ENCODE measurements at regions not wholly inside any gene's neighbourhood (a gene's known extent, or its start where the extent isn't known, plus 50 kb on each side); places are given as distances from the start of the nearest gene placed in this dataset.
"Not testable (repeated sequence)": the region's sequence is repeated elsewhere in the genome, so short reads cannot be mapped to it uniquely, and the experiment has no call there.

DNA sequence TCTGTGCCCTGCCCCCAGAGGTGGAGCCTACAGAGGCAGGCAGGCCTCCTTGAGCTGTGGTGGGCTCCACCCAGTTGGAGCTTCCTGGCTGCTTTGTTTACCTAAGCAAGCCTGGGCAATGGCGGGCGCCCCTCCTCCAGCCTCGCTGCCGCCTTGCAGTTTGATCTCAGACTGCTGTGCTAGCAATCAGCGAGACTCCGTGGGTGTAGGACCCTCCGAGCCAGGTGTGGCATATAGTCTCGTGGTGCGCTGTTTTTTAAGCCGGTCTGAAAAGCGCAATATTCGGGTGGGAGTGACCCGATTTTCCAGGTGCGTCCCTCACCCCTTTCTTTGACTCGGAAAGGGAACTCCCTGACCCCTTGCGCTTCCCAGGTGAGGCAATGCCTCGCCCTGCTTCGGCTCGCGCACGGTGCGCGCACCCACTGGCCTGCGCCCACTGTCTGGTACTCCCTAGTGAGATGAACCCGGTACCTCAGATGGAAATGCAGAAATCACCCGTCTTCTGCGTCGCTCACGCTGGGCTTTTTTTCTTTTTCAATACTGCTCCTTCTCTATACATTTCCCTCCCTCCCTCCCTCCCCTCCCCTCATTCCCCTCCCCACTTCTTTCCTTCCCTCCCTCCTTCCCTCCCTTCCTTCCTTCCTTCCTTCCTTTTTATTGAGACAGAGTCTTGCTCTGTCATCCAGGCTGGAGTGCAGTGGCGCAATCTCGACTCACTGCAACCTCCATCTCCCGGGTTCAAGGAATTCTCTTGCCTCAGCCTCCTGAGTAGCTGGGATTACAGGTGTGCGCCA, 197.1 kb upstream of the TBL1XR1 start:
- DNase-seq (ENCODE audit: low read depth, low spot score), result not testable (repeated sequence)

DNA sequence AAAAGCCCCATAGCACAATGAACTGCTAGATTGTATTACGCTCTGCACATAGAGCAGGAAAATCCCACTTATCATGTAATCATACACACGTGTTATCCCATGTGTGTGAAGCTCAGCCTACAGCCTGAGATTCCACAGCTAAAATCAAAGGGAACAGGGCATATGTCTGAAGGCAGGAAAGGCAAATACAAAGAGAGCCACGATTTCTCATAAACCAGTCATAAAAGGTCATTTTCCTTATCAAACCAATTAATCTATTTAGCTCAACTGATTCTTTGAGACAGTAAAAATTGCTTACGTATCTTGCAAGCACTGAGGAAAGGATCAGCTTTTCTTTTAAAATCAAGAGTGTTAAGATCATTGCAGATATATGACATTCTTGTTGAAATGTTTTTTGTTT, 199.5 kb upstream of the TBL1XR1 start:
- no peak for DNase-seq (ENCODE audit: low read depth, low spot score)

DNA sequence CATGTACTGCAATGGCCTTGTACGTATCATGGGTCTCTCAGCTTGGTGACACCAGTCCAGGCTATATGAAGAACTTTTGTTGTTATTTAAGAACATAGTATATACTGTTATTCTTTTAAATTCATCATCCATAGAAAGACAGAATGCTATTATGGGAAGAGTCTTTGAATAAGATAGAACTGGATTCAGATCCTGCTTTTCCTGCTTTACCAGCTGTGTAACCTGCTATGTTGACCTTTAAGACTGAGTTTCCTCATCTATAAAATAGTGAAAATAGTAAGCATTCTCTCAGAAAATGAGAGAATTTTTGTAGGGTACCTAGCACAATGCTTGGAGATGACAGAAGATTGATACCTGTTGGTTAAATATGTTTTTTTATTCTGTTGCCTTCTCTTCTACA, 204.1 kb upstream of the TBL1XR1 start:
- DNase-seq (ENCODE audit: low read depth, low spot score), result no peak

DNA sequence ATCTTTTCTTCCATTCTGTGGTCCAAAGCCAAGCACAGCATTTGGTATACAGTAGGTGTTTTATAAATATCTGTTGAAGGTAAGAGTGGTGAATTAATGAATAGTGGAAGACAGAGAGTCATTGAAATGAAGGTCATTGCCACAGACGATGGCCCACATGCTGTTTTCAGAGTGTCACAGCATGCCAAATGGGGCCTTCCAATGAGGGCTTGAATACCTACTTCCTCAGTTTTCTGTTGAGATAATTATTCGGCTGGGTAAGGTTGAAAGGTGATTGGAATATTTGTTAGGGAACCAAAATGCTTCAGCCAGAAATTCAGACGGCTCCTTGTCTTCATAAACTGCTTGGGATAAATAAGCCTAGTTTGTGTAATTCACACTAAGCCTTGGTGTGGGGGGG, 205.3 kb upstream of the TBL1XR1 start:
- DNase-seq (ENCODE audit: low read depth, low spot score), result no peak

DNA sequence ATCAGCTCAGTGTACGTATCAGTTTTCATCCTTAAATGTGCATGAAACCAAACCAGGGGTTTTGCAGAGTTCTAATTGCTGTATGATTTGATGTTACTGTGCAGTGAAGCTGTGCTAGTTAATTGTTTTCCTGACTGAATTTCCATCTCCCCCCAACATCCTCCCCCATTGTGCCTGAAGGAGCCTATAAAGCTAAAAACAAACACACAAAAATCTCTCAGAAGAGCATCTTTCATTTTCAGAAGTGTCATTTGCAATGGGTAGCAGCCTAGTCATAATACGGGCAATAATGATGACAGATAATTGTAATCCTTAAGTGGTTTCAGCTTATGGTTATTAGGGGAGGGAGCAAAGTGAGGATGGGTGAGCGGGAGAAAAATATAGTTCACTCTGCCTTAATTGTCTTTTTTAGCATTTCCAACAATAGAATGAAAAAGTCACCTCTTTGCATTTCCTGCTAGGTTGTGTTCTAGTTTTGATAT, 207.9 kb upstream of the TBL1XR1 start:
- DNase-seq (ENCODE audit: low read depth, low spot score), result no peak

DNA sequence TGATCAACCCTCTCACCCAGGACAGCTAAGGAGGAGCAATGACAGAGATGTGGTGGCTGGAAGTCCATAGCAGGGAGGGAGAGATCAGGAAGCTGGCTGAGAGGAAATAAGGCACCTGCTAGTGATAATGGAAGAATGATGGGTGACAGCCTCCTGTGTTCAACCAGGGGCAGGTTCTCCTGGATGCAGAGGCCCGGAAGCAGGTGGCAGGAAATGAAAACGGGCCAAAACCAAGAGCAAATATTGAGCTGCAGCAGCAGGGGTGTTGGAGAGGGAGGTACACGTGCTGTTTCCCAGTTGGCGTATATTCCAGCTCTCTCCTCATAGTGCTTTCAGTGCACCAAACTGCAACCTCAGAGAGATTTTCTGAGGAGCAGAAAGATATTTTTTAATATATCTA, 213.4 kb upstream of the TBL1XR1 start:
- no peak for DNase-seq (ENCODE audit: low read depth, low spot score)

DNA sequence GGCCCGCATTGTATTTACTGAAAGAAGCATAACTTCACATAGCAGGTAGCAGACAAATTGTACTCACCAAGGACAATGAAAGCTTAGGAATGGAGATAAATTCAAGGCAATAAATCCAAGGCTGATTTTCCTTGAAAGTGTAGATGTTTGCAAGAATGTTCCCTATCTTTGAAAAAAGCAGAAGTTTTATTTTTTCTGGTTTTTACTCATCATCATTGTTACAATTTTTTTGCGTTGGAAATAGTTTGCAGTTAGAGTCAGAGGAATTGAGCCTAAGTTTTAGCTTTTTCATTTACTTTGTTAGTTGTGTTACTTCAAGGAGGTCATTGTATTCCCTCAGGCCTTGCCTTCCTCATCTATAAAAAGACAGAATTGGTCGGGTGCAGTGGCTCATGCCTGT, 213.9 kb upstream of the TBL1XR1 start:
- DNase-seq (ENCODE audit: low read depth, low spot score), result no peak

DNA sequence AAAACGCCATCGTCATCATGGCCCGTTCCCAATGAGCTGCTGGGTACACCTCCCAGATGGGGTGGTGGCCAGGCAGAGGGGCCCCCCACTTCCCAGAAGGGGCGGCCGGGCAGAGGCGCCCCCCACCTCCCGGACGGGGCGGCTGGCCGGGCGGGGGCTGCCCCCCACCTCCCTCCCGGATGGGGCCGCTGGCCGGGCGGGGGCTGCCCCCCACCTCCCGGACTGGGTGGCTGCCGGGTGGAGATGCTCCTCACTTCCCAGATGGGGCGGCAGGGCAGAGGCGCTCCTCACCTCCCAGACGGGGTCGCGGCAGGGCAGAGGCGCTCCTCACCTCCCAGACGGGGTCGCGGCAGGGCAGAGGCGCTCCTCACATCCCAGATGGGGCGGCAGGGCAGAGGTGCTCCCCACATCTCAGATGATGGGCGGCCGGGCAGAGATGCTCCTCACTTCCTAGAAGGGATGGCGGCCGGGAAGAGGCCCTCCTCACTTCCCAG, 215.4 kb upstream of the TBL1XR1 start:
- not testable (repeated sequence) for DNase-seq (ENCODE audit: low read depth, low spot score)

DNA sequence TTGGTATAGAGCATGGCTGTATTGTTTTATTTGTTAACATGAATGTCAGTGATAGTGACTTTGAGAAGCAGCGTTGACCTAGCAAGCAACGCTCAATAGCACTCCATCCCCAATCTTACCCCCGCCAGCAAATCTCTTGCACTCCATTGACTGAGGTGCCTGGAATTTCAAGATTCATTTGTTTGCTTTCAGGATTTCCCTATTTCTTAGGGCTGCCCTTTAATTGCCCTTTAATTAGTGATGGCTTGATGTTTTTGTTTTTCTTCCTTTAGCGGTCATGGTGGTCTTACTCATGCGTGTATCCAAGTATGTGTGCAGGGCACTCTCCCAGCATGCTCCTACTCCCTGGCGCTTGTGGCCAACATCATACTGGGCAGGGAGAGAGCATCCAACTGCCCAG, 216.8 kb upstream of the TBL1XR1 start:
- DNase-seq (ENCODE audit: low read depth, low spot score), result no peak

DNA sequence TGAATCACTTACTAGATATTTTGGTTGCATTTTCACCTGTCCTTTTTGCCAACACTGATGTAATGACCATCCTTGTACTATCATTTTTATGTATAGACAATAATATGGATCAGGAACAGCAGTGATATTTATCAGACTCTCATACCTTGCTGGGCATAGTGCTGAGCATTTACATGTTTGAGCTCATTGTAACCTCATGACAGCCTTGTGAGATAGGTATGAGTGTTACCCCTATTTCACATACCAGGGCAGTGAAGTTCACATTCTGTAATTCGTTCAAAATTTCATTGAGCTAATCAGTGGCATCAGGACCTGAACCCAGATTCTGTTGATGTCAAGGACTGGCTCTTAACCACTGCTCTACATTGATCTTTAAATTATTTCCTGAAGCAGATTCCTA, 221.5 kb upstream of the TBL1XR1 start:
- DNase-seq (ENCODE audit: low read depth, low spot score), result no peak

DNA sequence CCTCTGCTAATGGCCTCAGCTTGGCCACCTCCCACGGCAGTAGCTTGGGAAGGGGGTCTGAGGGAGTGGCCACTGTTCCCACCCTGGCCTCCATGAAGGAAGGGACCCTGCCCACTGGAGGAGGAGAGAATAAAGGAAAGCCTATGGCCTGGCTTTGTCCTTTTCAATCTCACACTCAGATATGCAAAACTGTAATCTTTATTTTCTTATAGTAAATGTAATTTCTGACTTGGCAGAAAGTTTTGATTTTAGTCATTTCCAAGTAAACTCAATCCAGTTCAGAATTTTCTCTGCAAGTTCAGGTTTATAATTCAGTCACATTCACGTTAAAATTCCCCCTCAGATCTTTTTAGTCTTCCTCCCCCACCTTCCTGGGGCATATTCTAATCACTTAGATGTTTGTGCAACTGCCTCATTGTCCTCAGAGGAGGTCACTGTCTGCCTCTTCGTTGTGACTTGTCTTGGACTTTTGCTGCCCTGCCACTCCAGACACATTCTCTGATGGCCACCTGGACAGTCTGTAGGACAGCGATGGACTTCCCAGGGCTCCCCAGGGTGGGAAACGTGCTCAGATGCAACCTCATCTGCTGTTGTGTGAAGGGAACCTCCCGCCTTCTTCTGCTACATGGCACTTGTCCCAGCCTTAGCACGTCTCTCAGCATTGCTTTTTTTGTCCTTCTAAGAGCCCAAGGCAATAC, 222.8 kb upstream of the TBL1XR1 start:
- DNase-seq (ENCODE audit: low read depth, low spot score), result no peak

DNA sequence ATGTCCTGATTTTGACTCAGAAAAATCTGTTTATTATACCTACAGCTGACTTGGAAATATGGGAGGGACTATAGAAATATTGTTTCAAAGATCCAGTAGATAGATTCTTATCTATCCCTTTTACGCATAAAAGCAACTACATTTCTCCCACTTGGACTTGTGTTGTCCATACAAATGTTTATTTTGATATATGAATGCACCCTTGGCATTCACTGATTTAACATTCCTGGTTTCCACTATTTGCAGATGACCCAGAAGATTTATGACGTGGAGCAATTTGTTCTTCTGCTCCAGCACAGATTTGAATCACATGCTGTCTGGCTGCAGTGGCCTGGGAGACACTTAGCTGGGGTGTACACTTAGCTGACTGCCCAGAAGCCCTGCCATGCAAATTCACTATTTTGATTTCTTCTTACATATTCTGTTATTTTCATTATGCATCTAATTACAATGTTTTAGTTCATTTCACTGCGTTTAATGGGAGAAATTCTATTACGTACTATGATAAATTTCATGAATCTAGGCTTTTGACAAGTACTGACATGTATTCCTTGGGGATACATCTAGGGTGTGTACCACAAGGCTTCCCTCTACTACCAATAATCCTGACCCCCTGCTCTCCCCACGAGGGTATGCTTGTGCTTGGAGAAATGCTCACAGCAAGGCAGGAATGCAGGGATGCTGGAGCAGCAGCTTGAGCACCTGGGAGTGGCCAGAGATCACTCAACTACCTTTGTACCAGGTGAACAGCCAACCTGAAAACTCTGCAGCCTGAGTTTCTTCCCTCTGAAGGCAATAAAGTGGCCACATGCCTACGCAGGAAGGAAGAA, 223.6 kb upstream of the TBL1XR1 start:
- no peak for DNase-seq (ENCODE audit: low read depth, low spot score)

DNA sequence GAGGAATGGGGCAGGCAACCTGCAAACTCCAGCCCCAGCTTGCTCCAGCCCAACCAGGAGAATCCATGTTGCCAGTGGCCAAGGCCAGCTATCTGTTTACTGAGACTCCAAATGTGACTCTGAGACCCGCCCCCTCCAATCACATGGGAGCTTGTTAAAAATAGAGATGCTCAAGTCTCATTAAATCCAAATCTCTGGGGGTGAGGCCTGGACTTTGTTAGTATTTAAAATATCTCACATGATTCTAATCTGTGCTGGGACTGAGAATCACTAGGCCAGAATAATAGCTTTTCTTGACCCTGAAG, 224.2 kb upstream of the TBL1XR1 start:
- DNase-seq (ENCODE audit: low read depth, low spot score), result no peak

DNA sequence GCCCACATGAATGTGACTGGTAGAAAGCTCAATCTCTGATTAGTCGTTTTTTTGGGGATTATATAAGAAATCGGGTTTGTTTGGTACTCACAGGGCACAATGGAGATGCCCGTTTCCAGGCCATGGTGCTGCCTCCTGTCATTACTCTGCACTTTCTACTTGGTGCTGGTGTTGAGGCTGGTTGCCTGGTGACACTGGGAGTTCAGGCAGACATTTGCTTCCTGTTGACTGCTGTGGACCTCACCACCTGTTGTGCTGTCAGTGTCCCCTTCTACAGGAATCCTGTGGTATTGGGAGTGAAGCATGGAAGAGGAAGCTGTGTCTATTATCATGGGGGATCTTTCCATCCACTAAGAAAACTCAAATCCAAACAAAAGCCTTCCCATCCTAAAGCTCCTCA, 227.2 kb upstream of the TBL1XR1 start:
- DNase-seq (ENCODE audit: low read depth, low spot score), result no peak

DNA sequence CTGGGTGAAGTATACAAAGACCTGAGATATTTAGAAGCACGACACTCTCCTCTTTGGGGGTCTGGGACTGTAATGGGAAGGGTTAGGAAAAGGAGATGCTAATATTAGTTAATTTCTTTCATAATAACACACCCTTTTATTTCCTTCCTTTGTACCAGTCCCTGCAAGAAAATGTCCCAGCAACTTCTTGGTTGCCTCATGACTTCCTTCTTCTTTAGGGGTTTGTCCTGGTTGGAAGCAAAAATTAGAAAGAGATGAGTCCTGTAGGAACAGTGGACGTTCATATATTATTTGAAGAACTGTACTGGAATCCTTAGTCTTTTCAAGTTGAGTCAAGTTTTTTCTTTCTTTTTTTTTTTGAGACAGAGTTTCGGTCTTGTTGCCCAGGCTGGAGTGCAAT, 227.8 kb upstream of the TBL1XR1 start:
- no peak for DNase-seq (ENCODE audit: low read depth, low spot score)

DNA sequence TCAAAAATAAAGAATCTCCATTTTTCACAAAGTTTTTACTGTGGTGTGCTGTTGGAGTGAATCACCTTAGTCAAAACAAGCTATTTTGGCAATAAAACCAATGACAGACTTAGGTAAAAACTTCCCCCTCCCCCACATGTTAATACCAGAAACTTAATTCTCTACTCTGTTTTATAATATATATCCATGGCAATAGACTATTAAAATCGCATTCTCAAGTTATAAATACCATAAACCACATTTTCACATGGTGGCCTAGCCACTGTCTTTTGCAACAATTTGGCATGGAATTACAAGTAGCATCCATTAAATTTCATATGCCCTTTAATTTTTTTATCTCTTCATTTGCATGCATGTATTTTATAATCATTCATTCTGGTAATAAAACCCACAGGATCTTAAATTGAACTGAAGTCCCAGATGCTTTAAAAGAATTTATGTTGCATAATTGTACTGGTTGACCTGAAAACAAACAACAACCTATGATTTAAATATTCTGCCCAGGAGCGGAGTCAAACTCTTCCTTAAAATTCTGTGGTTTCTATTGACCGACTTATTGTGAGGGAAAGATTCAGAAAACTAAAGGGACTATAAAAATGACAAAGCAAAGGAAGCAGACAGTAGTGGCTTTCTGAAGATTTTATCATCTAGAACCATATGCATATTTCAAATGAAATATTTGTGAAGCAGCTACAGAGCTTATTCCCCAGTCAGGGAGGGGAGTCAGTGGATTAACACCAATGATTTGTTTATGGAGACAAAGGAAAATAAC, 229.0 kb upstream of the TBL1XR1 start:
- no peak for DNase-seq (ENCODE audit: low read depth, low spot score)

DNA sequence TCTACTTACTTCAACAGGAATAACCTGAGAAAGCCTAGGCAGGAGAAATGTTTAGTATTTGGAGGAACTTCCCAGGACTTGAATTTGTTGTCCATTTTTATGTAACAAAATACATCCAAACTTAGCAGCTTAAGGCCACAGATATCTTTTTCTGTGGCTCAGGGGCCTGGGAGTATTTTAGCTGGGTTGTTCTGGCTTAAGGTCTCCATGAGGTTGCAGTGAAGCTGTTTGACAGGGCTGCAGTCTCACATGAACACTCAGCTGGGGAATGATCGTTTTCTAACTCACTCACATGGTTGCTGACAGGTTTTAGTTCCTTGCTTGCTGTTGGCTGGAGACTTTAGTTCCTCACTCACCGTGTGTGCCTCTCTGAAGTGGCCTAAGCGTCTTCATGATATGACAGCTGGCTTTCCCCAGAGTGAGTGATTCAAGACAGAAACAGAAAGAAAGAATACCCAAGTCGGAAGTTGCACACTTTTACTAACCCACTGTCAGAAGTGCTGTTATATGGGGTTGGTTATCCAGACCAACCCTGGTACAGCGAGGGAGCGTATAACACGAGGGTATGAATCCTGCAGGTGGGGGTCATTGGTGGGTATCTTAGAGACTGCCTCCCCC, 229.7 kb upstream of the TBL1XR1 start:
- no peak for DNase-seq (ENCODE audit: low read depth, low spot score)

DNA sequence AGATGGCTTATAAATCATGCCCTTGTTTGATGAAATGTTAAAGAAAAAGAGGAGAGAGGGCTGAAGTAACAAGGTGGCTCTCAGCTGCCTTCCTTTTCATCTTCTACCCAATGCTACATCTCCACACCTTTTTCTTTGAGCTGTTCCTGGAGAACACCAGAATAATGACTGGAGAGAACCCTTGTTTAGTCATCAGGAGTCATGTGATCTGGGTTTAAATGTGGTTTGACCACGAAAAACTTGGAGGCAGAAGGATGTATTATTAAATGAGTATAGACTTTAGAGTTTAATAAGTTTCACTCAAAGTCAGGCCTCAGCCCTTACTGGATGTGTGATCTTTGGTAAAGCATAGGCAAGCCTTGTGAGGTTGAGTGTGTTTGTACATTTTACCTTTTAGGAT, 230.3 kb upstream of the TBL1XR1 start:
- DNase-seq (ENCODE audit: low read depth, low spot score), result no peak

DNA sequence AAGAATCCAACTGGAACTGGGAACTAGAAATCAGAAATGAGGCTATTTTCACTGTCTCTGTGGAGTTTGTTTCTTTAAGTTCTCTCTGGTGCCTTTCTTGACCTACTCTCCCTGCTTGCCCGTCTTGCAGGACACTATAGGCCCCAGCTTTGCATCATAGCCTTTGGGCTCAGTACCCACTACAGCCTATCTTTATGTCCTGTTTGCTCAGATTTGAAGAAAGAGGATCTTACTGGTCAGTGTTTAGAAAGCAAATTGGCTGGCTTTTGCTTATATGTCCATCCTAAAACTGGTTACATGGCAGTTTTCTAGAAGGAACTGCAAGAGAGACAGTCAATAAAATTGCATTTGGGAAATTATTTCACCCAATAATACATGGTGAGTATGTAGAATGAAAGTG, 231.8 kb upstream of the TBL1XR1 start:
- no peak for DNase-seq (ENCODE audit: low read depth, low spot score)

DNA sequence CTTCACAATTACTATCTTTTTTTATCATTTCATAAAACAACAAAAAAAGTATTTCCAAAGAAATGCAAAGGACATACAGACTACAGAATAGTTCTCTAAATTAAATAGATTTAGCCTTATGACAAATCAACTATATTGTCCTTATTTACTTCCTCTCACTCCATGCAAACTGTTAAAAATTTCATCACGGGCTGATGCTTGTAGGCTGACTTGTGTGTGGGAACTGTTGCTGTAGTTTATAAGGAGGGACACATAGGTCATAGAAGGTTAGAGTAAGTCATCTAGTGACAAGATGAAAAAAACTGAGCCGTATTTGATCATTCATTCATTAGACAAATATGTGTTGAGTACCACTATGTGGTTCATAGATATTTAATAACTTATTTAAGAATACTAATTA, 232.5 kb upstream of the TBL1XR1 start:
- no peak for DNase-seq (ENCODE audit: low read depth, low spot score)

DNA sequence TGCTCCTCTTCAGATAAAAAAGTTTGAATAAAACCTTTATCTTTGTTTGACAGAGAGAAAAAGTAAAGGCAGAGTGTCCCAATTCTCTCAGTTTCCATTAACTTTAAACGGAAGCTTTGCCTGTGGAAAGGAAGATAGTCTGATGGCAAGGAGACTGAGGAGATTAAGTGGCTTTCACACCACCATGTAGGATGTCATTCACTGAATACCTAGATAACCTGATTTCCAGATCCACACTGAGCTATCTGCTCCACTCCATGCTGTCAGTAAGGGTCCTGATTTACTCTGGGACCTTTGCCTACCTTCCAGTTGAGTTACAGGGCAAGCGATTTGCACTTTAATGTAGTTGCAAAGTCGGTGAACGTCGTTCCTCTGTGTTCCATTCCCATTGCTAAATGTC, 233.4 kb upstream of the TBL1XR1 start:
- DNase-seq (ENCODE audit: low read depth, low spot score), result no peak
